ENCODE measurements at regions not wholly inside any gene's neighbourhood (a gene's known extent, or its start where the extent isn't known, plus 50 kb on each side); places are given as distances from the start of the nearest gene placed in this dataset.

GRCh38 chr2:196379600-196379999, 208.2 kb upstream of the STK17B start:
- Histone ChIP-seq H3K9ac (ENCODE audit: insufficient read depth in 1 of 2, low read depth in 2 of 2, low read length in 2 of 2) (no peak overlapping the region), H3K27ac (ENCODE audit: extremely low read depth, low read depth, low read length) (no peak overlapping the region), H3K4me1 (replicated peaks in 1 of 2; ENCODE audit: control insufficient read depth in 2 of 2, insufficient read depth in 2 of 2, low read length in 2 of 2) (peaks cover 0 to 14% of the 10 kb centered on the region in 2 experiments; a peak in 3 of 5 replicates), H3K79me2 (ENCODE audit: control insufficient read depth, insufficient read depth, low read length) (no peaks in the 10 kb centered on the region), H3K4me3 (no peak overlapping the region), H2AFZ (ENCODE audit: low read depth, low read length) (no peak overlapping the region), H3K9me1 (ENCODE audit: control insufficient read depth, insufficient read depth, low read length) (no peaks in the 10 kb centered on the region), H3K4me2 (ENCODE audit: insufficient read depth, low read length) (no peak overlapping the region), H4K20me1 (replicated peaks; ENCODE audit: control insufficient read depth, insufficient read depth, low read length) (no peaks in the 10 kb centered on the region), H3K27me3 (ENCODE audit: control insufficient read depth in 2 of 2, insufficient read depth in 2 of 2, low read length in 2 of 2) (no peaks in the 10 kb centered on the region), H3K36me3 (ENCODE audit: control insufficient read depth, insufficient read depth, low read length) (no peaks in the 10 kb centered on the region), H3K9me3 (replicated peaks; ENCODE audit: control insufficient read depth, insufficient read depth, low read depth, low read length) (no peaks in the 10 kb centered on the region)
- in situ Hi-C loops (cut with MboI) (no loop called here), intact Hi-C loops (cut with micrococcal nuclease) (no loop called here)
- FAIRE-seq (no peak), ATAC-seq (no peak), DNase-seq (ENCODE audit: extremely low read depth in 1 of 4, low spot score in 3 of 4) (no peak)
- BruUV-seq (replicated peaks): no TSS peak
- POLR2A ChIA-PET: no interaction called here
- CTCF ChIA-PET (ENCODE audit: low intra/inter-chr PET ratio): no interaction called here
- WGBS (ENCODE audit: insufficient coverage, low coverage, missing lambda C conversion rate): no CpG with 5 or more reads among the region's 3 CpGs
- no peak for TF ChIP-seq ZNF12 (CRISPR knock-in tag; IDR thresholded peaks at IDR 0.05)
- no peak for TF ChIP-seq TAF7 (tag; IDR thresholded peaks at IDR 0.05)
- no peak for TF ChIP-seq SMARCA5 (IDR thresholded peaks at IDR 0.05)
- no peak for TF ChIP-seq ATF1 (CRISPR knock-in tag; IDR thresholded peaks at IDR 0.05)
- TF ChIP-seq ATF1 (tag; IDR thresholded peaks at IDR 0.05): no peak
- no peak for TF ChIP-seq CREB5 (CRISPR knock-in tag; IDR thresholded peaks at IDR 0.05)
- TF ChIP-seq RB1 (IDR thresholded peaks at IDR 0.05; ENCODE audit: low read depth): no peak
- TF ChIP-seq SMARCE1 (IDR thresholded peaks at IDR 0.05): no peak
- TF ChIP-seq ZNF143 (CRISPR knock-in tag; IDR thresholded peaks at IDR 0.05): no peak
- TF ChIP-seq FOXA1 (IDR thresholded peaks at IDR 0.05; ENCODE audit: borderline replicate concordance): no peak
- no peak for TF ChIP-seq ZC3H8 (IDR thresholded peaks at IDR 0.05)
- no peak for TF ChIP-seq HOXB6 (CRISPR knock-in tag; IDR thresholded peaks at IDR 0.05; ENCODE audit: borderline replicate concordance)
- no peak for TF ChIP-seq MXD1 (CRISPR knock-in tag; IDR thresholded peaks at IDR 0.05; ENCODE audit: borderline replicate concordance, poor library complexity, severe bottlenecking)
- no peak for TF ChIP-seq FOXK1 (CRISPR knock-in tag; IDR thresholded peaks at IDR 0.05; ENCODE audit: borderline replicate concordance)
